ENCODE measurements at regions not wholly inside any gene's neighbourhood (a gene's known extent, or its start where the extent isn't known, plus 50 kb on each side); places are given as distances from the start of the nearest gene placed in this dataset.

DNA sequence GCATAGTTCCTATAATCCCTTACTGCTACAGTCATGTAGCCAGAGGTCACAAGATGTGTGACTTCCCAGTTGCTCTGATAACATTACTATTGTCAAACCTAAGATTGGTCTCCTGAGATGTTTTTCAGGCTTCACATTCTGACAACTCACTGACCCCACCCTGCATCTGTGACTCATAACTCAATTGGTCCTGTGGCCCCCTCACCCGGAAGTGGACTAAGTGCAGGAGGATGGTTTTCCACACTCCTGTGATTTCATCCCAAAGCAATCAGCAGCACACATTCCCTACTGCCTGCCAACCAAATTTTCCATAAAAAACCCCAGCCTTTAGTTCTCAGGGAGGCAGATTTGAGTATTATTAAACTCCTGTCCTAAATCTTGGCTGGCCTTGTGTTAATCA is 564.9 kb upstream of the ZNF385D start:
- TF ChIP-seq, protein P1, sequence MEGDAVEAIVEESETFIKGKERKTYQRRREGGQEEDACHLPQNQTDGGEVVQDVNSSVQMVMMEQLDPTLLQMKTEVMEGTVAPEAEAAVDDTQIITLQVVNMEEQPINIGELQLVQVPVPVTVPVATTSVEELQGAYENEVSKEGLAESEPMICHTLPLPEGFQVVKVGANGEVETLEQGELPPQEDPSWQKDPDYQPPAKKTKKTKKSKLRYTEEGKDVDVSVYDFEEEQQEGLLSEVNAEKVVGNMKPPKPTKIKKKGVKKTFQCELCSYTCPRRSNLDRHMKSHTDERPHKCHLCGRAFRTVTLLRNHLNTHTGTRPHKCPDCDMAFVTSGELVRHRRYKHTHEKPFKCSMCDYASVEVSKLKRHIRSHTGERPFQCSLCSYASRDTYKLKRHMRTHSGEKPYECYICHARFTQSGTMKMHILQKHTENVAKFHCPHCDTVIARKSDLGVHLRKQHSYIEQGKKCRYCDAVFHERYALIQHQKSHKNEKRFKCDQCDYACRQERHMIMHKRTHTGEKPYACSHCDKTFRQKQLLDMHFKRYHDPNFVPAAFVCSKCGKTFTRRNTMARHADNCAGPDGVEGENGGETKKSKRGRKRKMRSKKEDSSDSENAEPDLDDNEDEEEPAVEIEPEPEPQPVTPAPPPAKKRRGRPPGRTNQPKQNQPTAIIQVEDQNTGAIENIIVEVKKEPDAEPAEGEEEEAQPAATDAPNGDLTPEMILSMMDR (IDR thresholded peaks at IDR 0.05) = no peak
- TF ChIP-seq ZFX (IDR thresholded peaks at IDR 0.05; ENCODE audit: borderline replicate concordance) = no peak

Measured in 22Rv1 (cell line).